CD4-positive, alpha-beta T cell treated with Interleukin-17A for 1 hour (primary cell): ENCODE measurements at regions not wholly inside any gene's neighbourhood (a gene's known extent, or its start where the extent isn't known, plus 50 kb on each side); places are given as distances from the start of the nearest gene placed in this dataset.
A peak's percentile ranks its signal among the peaks of the same experiment; 100 is the strongest.
"Not testable (repeated sequence)": the region's sequence is repeated elsewhere in the genome, so short reads cannot be mapped to it uniquely, and the experiment has no call there.

ENCODE experiments used
- DNase-seq: peaks from one replicate; pipeline ENCODE4 v3.0.0-alpha.2; 2020

- DNase-seq: no peak
Observed at GRCh38 chr15:95684126-95684525, 646.4 kb upstream of the NR2F2 start.

GRCh38 chr15:95684693-95685115, 645.8 kb upstream of the NR2F2 start:
- no peak for DNase-seq

GRCh38 chr15:95687061-95687460, 643.4 kb upstream of the NR2F2 start:
- DNase-seq: no peak

DNA sequence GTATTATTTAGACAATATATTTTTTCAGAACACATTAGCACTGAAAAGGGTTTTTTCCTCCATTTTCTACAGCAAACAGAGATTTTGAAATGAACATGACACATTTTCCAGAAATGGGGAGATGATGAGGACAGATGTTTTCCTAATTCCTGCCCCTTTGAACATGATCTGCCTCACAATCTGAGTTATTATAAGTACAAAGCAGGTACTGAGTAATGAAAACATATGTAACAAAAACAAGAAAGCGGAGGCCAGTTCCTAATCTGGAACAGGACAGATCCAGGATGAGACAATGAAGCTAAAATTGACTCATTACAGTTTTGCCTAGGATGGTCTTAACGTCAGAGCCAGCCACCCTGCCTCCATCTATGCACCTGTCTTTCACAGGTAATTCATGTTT, 642.8 kb upstream of the NR2F2 start:
- no peak for DNase-seq

- DNase-seq: no peak
Observed at GRCh38 chr15:95690631-95691340, 639.7 kb upstream of the NR2F2 start.

GRCh38 chr15:95693917-95694316, 636.6 kb upstream of the NR2F2 start:
- DNase-seq: no peak

DNA sequence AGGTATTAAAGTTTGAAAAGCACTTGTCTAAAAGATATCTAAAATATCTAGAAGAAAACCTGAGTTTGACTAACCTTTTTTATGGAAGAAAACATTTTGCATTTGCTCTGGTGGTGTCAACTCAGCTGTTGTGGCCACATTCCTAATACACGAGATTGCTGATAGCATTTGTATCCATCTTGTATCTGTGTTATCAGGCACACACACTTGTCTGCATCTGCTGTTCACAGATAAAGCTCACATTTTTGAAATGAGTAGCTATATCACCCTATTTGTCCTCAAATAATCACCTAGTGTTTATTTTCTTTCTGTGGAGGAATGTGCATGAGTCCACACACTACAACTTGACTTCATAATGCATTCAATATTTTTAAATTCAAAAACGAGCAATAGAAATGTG, 632.3 kb upstream of the NR2F2 start:
- no peak for DNase-seq

DNA sequence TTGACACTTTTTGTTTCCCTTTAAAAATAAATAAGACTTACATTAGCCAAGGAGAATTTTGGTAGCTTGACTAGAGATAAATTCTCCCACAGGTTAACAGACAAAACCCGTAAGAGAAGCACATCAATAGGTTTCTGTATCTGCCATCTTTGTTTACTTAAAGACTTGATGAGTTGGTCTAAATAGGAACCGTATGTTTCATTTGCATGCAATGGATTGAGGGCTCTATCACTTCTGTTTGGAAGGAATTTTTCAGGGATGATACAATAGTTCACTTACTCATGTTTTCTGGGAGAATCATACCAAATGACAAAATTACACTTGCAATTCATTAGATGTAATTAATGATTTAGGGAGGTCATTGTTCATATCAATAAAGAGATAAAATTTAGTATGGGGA, 631.5 kb upstream of the NR2F2 start:
- no peak for DNase-seq

- DNase-seq: no peak
Observed at GRCh38 chr15:95699578-95699977, 630.9 kb upstream of the NR2F2 start.

GRCh38 chr15:95700692-95701091, 629.8 kb upstream of the NR2F2 start:
- not testable (repeated sequence) for DNase-seq

GRCh38 chr15:95701410-95701809, 629.1 kb upstream of the NR2F2 start:
- no peak for DNase-seq

GRCh38 chr15:95709959-95710695, 620.4 kb upstream of the NR2F2 start:
- no peak for DNase-seq

GRCh38 chr15:95712785-95713184, 617.7 kb upstream of the NR2F2 start:
- no peak for DNase-seq

DNA sequence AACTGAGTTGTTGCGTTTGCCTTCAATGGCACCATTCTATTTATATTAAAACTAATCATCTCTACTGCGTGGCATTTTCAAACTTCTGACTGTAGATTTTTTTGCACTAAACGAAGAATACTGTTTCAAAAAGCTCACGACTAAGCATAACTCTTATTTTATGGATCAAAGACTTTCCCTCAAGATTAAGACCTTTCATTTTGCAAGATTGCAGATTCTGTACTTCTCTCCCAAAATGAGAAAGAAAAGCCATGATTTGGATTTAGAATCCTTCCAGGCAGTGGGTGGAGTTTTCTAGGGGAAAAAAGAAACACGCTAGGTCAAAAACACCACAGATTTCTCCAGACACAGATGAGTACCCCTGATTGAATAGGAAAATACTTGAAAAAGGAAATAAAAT, 617.2 kb upstream of the NR2F2 start:
- no peak for DNase-seq

- no peak for DNase-seq
Observed at GRCh38 chr15:95715116-95715903, 615.2 kb upstream of the NR2F2 start.

DNA sequence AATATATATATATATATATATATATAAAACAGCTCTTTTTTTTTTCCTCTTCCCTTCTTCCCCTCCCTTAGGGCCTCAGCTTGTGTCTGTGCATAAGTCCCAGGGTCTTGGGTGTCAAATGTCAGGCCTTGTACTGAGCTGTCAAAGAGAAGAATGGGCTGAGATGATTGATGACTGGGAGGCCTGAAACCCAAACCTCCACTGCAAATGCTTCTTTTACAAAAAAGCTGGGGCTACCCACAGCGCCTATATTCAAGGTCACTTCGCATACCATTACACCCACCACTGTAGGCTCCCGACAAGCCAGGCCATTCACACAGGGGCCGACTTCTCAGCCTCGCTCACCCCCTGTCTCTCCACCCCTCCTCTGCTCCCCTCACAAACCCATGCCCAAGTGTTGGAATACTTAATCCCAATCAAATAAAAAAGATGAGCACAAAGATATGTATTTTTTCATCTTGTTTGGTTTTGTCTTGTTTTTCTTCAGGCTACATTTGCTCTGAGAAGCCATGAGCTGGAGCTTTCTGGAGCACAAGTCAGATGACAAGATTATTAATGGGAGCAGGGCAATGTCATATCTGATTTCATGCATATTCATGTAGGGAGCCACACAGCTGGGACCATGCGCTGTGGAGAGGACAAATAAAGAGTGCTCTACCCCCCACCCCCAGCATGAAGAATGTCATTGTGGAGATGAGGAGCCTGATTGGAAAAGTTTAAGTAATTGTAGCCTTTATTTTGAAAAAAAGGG, 614.4 kb upstream of the NR2F2 start:
- DNase-seq: no peak

GRCh38 chr15:95716708-95717107, 613.8 kb upstream of the NR2F2 start:
- DNase-seq: no peak

DNA sequence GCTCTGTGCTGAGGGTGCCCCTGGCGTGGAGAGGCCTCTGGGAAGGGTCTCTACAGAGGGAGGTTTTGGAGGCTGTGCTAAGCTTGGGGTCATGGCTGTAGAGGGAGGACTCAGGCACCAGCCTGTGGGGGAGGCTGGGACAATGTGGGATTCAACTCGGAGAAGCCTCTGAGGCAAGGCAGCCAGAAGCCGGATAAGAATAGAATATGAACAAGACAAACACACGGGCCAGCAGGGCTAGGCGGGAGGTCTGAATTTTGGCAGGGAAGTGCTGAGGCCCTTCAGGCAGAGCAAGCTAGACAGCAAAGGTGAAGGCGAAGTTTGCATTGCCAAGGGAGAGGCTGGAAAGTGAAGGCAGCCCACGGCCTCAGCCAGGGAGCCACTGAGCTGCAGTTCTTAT, 612.1 kb upstream of the NR2F2 start:
- no peak for DNase-seq

DNA sequence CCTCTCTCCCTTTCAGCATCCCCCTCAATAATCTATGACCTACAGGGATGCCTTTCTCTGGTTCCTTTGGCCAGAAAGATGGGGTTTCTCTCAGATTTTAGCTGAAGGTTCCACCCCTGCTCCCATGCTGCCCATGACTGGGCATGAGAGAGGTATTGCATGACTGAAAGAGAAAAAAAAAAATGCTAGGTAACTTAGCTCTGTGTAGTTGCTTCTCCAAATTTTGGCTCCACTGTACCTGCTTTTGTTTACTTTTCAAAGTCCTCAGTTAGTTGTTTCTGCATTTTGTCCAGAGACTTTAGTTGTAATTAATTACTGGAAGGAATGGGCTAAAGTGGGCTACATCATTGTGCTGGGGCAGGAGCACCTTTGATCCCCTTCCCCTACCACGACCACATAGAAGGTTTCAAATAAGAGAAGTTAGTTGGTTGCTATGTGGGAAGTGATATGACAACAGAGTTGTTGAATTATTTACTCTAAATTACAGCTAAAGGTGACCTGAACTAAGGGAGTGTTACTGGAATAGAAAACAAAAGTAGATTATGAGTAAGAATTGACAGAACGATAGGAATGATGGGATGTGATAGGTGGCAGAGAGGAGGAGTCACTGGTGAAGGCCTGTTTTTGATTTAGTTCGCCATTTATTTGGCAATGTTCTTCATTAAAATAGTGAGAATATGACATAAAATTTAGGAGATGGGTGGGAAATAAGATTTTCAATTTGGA, 605.4 kb upstream of the NR2F2 start:
- DNase-seq: no peak

GRCh38 chr15:95726891-95727290, 603.6 kb upstream of the NR2F2 start:
- no peak for DNase-seq

DNA sequence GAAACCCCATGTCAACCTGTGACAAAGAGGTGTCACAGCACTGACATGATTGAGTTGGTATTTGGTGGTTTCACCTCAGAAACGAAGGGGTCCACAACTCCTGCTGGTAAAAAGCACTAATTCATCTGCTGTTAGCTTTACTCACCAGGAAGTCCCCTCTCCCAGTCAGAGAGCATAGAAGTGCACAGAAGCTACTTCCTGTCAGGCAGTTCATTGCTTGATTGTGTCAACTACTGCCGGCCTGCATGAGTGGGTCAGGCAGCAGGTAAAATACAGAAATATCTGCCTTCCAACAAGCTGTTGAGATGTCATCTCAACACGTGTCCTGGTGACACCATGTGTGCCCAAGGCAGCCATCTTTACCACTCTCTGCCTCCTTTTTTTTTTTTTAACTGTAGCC, 596.6 kb upstream of the NR2F2 start:
- DNase-seq: peak; percentile 7
